HG02759 (cell line): ENCODE measurements at regions not wholly inside any gene's neighbourhood (a gene's known extent, or its start where the extent isn't known, plus 50 kb on each side); places are given as distances from the start of the nearest gene placed in this dataset.
A peak's percentile ranks its signal among the peaks of the same experiment; 100 is the strongest.
"Not testable (repeated sequence)": the region's sequence is repeated elsewhere in the genome, so short reads cannot be mapped to it uniquely, and the experiment has no call there.

Source experiments
- ATAC-seq: cut with Tn5 transposase; IDR thresholded peaks from one replicate; pipeline ENCODE4 v1.9.1; 2021; ENCODE audit warnings: mild to moderate bottlenecking, moderate library complexity; ENCODE audit not compliant: unreplicated experiment

GRCh38 chr2:230593765-230594164, 118.9 kb upstream of the CAB39 start:
- ATAC-seq: no peak

- no peak for ATAC-seq
Measured at GRCh38 chr2:230594286-230594840, 118.3 kb upstream of the CAB39 start.

GRCh38 chr2:230599853-230600252, 112.8 kb upstream of the CAB39 start:
- ATAC-seq: no peak

GRCh38 chr2:230600285-230600684, 112.4 kb upstream of the CAB39 start:
- ATAC-seq: no peak

GRCh38 chr2:230600881-230601280, 111.8 kb upstream of the CAB39 start:
- no peak for ATAC-seq

- ATAC-seq: peak; percentile 69
Measured at GRCh38 chr2:230601510-230601909, 111.1 kb upstream of the CAB39 start.

- ATAC-seq: peak; percentile 55
Measured at GRCh38 chr2:230602562-230603230, 109.9 kb upstream of the CAB39 start.

GRCh38 chr2:230603317-230603716, 109.3 kb upstream of the CAB39 start:
- ATAC-seq: not testable (repeated sequence)

- not testable (repeated sequence) for ATAC-seq
Measured at GRCh38 chr2:230604158-230604557, 108.5 kb upstream of the CAB39 start.

GRCh38 chr2:230614040-230614439, 98.6 kb upstream of the CAB39 start:
- ATAC-seq: no peak

- peak; percentile 88 for ATAC-seq
Measured at GRCh38 chr2:230614913-230615332, 97.7 kb upstream of the CAB39 start.

- ATAC-seq: not testable (repeated sequence)
Measured at GRCh38 chr2:230617256-230617706, 95.4 kb upstream of the CAB39 start.

GRCh38 chr2:230619491-230619890, 93.2 kb upstream of the CAB39 start:
- no peak for ATAC-seq

GRCh38 chr2:230625220-230625619, 87.4 kb upstream of the CAB39 start:
- ATAC-seq: not testable (repeated sequence)

- not testable (repeated sequence) for ATAC-seq
Measured at GRCh38 chr2:230627091-230627490, 85.6 kb upstream of the CAB39 start.

- no peak for ATAC-seq
Measured at GRCh38 chr2:230627806-230628724, 84.6 kb upstream of the CAB39 start.

- ATAC-seq: no peak
Measured at GRCh38 chr2:230631470-230631869, 81.2 kb upstream of the CAB39 start.

GRCh38 chr2:230634146-230634545, 78.5 kb upstream of the CAB39 start:
- ATAC-seq: no peak

GRCh38 chr2:230634721-230635313, 77.8 kb upstream of the CAB39 start:
- ATAC-seq: not testable (repeated sequence)

- ATAC-seq: no peak
Measured at GRCh38 chr2:230636684-230637271, 75.9 kb upstream of the CAB39 start.

GRCh38 chr2:230637486-230637885, 75.2 kb upstream of the CAB39 start:
- not testable (repeated sequence) for ATAC-seq
